Kidney (tissue), 13 donors: ENCODE measurements at regions not wholly inside any gene's neighbourhood (a gene's known extent, or its start where the extent isn't known, plus 50 kb on each side); places are given as distances from the start of the nearest gene placed in this dataset.

Source experiments
- DNase-seq, 5 donors: peaks; one replicate each; pipeline ENCODE4 v3.0.0-alpha.2; 2013 to 2020
- FAIRE-seq: peaks from 2 replicates; lab custom pipeline; 2012; peaks lifted over from hg19 to GRCh38; lab: Jason Lieb, UNC
- H3K27ac ChIP-seq, 2 donors: one replicate each; pipeline ENCODE4 v1.7.0; 2013; ENCODE audit warnings: low read depth in 2 of 2, low read length in 2 of 2, inconsistent platforms in 1 of 2
- H3K27me3 ChIP-seq: one replicate; pipeline ENCODE4 v1.7.1; 2013; ENCODE audit warnings: low read length, inconsistent platforms; ENCODE audit not compliant: control insufficient read depth, insufficient read depth
- H3K36me3 ChIP-seq, 3 donors: one replicate each; pipeline versions ENCODE4 v1.7.0 to v1.7.1; 2013; ENCODE audit warnings: low read length in 3 of 3, control low read depth in 1 of 3, inconsistent platforms in 1 of 3; ENCODE audit not compliant: insufficient read depth in 3 of 3, control insufficient read depth in 2 of 3
- H3K4me1 ChIP-seq, 3 donors: one replicate each; pipeline versions ENCODE4 v1.7.0 to v1.7.1; 2013; ENCODE audit warnings: low read length in 3 of 3, inconsistent platforms in 1 of 3, low read depth in 1 of 3; ENCODE audit not compliant: control insufficient read depth in 2 of 3, insufficient read depth in 2 of 3
- H3K4me3 ChIP-seq, 3 donors: one replicate each; pipeline versions ENCODE4 v1.7.0 to v1.8.1; 2013; ENCODE audit warnings: low read length in 3 of 3, control low read depth in 1 of 3, inconsistent platforms in 1 of 3
- H3K9ac ChIP-seq, 3 donors: one replicate each; pipeline versions ENCODE4 v1.7.0 to v1.7.1; 2013; ENCODE audit warnings: low read length in 3 of 3, control low read depth in 1 of 3, inconsistent platforms in 1 of 3
- H3K9me3 ChIP-seq, 3 donors: one replicate each; pipeline versions ENCODE4 v1.7.0 to v1.7.1; 2013; ENCODE audit warnings: low read length in 3 of 3, control low read depth in 1 of 3, inconsistent platforms in 1 of 3; ENCODE audit not compliant: control insufficient read depth in 2 of 3, insufficient read depth in 1 of 3
- CTCF ChIP-seq: IDR thresholded peaks from 3 replicates; pipeline ENCODE4 v1.5.1; 2012; ENCODE audit warnings: mild to moderate bottlenecking, moderate library complexity, borderline replicate concordance; ENCODE audit not compliant: insufficient read depth; ENCODE audit errors: extremely low read depth
- intact Hi-C: fragments of 100-400 bp; cut with DNase I; formaldehyde crosslinking; loops from one replicate; pipeline ENCODE4 v1.11.1; 2022
- donor health status: control.
- donor health status: control.
- donor health status: control.
- donor health status: control.
- donor health status: control.
- donor health status: DM: yes; HTN: yes; CAD: no.
- donor health status: Normal renal cell carcinoma (clear cell type).

- no peak for DNase-seq
- Histone ChIP-seq H3K9ac (no peak overlapping the region), H3K4me1 (no peaks in the 10 kb centered on the region), H3K36me3 (no peaks in the 10 kb centered on the region), H3K27ac (no peak overlapping the region), H3K9me3 (peaks cover 0 to 5% (median 0%) of the 10 kb centered on the region in 3 donors), H3K4me3 (no peak overlapping the region), H3K27me3 (no peaks in the 10 kb centered on the region)
- FAIRE-seq = peak; percentile 27
- TF ChIP-seq CTCF = no peak
- intact Hi-C loops = no loop called here
Observed at GRCh38 chr10:111765216-111765615, 418.3 kb downstream of the GPAM start.

GRCh38 chr10:111766464-111766863, 417.1 kb downstream of the GPAM start:
- intact Hi-C loops = no loop called here
- no peak for FAIRE-seq

GRCh38 chr10:111767661-111768060, 415.9 kb downstream of the GPAM start:
- Histone ChIP-seq H3K27ac (no peak overlapping the region), H3K9me3 (peaks cover 0 to 5% (median 0%) of the 10 kb centered on the region in 3 donors), H3K36me3 (no peaks in the 10 kb centered on the region), H3K27me3 (no peaks in the 10 kb centered on the region), H3K4me3 (no peak overlapping the region), H3K9ac (no peak overlapping the region), H3K4me1 (no peaks in the 10 kb centered on the region)
- no peak for FAIRE-seq
- no peak for DNase-seq
- intact Hi-C loops = no loop called here
- no peak for TF ChIP-seq CTCF

More at GRCh38 chr10:111766464-111766863, 417.1 kb downstream of the GPAM start:
- Histone ChIP-seq H3K27me3 (no peaks in the 10 kb centered on the region), H3K4me1 (no peaks in the 10 kb centered on the region), H3K9ac (no peak overlapping the region), H3K27ac (no peak overlapping the region), H3K36me3 (no peaks in the 10 kb centered on the region), H3K4me3 (no peak overlapping the region), H3K9me3 (peaks cover 0 to 5% (median 0%) of the 10 kb centered on the region in 3 donors)
- no peak for DNase-seq
- no peak for TF ChIP-seq CTCF

- no peak for TF ChIP-seq CTCF
- no peak for DNase-seq
- Histone ChIP-seq H3K4me1 (no peaks in the 10 kb centered on the region), H3K27ac (no peak overlapping the region), H3K27me3 (no peaks in the 10 kb centered on the region), H3K36me3 (no peaks in the 10 kb centered on the region), H3K4me3 (no peak overlapping the region), H3K9me3 (no peaks in the 10 kb centered on the region), H3K9ac (no peak overlapping the region)
- FAIRE-seq = no peak
- intact Hi-C loops = no loop called here
Observed at GRCh38 chr10:111773950-111774349, 409.6 kb downstream of the GPAM start.
